OCI-LY7 (cell line): ENCODE measurements at regions not wholly inside any gene's neighbourhood (a gene's known extent, or its start where the extent isn't known, plus 50 kb on each side); places are given as distances from the start of the nearest gene placed in this dataset.

Experiments
- BruUV-seq: library from RNA; stranded (reverse); fragments of 400-500 nt; replicated peaks from 2 replicates; lab custom pipeline; 2021; lab: Mats Ljungman, UMichigan
- CTCF ChIA-PET: fragments of 300-600 bp; sonication (Branson Sonifier 250); formaldehyde crosslinking; loops from one replicate; lab custom pipeline; 2022; ENCODE audit warnings: antibody characterized with exemption; ENCODE audit not compliant: unreplicated experiment; lab: Charles Lee
- POLR2A ChIA-PET: fragments of 300-600 bp; sonication (Branson Sonifier 250); formaldehyde crosslinking; loops from one replicate; lab custom pipeline; 2022; ENCODE audit warnings: antibody characterized with exemption; lab: Charles Lee
- DNase-seq: peaks from one replicate; pipeline ENCODE4 v3.0.0-alpha.2; 2015; ENCODE audit warnings: low spot score
- H2AFZ ChIP-seq: fragments of 200-600 bp; sonication (generic), shearing (Covaris generic); 2 replicates; pipeline ENCODE4 v1.6.1; 2014; ENCODE audit warnings: mild to moderate bottlenecking, antibody characterized with exemption, low read length, moderate library complexity
- H3K27ac ChIP-seq: fragments of 200-600 bp; sonication (generic); 2 replicates; pipeline ENCODE4 v1.5.1; 2014; ENCODE audit warnings: mixed run types, low read depth, mild to moderate bottlenecking, moderate library complexity, low read length, inconsistent platforms; ENCODE audit not compliant: poor library complexity, severe bottlenecking
- H3K36me3 ChIP-seq: fragments of 200-600 bp; sonication (generic); 2 replicates; pipeline ENCODE4 v1.6.1; 2014; ENCODE audit warnings: mild to moderate bottlenecking, antibody characterized with exemption, low read length, moderate library complexity, mixed read lengths; ENCODE audit not compliant: insufficient read depth
- H3K4me1 ChIP-seq: fragments of 200-600 bp; sonication (generic); 2 replicates; pipeline ENCODE4 v1.5.1; 2014; ENCODE audit warnings: mild to moderate bottlenecking, low read length; ENCODE audit not compliant: insufficient read depth, poor library complexity, severe bottlenecking
- H3K4me2 ChIP-seq: fragments of 200-600 bp; sonication (generic); 2 replicates; pipeline ENCODE4 v1.6.1; 2014; ENCODE audit warnings: mild to moderate bottlenecking, low read length
- H3K4me3 ChIP-seq: fragments of 200-600 bp; sonication (generic); 2 replicates; pipeline ENCODE4 v1.5.1; 2014; ENCODE audit warnings: mild to moderate bottlenecking, low read depth, low read length; ENCODE audit not compliant: poor library complexity, severe bottlenecking
- H3K79me2 ChIP-seq: fragments of 200-600 bp; sonication (generic); 2 replicates; pipeline ENCODE4 v1.6.1; 2016; ENCODE audit warnings: low read depth, mild to moderate bottlenecking, low read length, moderate library complexity, mixed read lengths; ENCODE audit not compliant: insufficient read depth
- H3K9me2 ChIP-seq: fragments of 200-600 bp; sonication (generic); 2 replicates; pipeline ENCODE4 v1.6.1; 2016; ENCODE audit warnings: mild to moderate bottlenecking, low read length, mixed read lengths; ENCODE audit not compliant: insufficient read depth
- H3K9me3 ChIP-seq: fragments of 200-600 bp; sonication (generic); 2 replicates; pipeline ENCODE4 v1.6.1; 2014; ENCODE audit warnings: mild to moderate bottlenecking, mixed run types, low read length, mixed read lengths
- H4K20me1 ChIP-seq: fragments of 200-600 bp; sonication (generic); 2 replicates; pipeline ENCODE4 v1.6.1; 2014; ENCODE audit warnings: mild to moderate bottlenecking, antibody characterized with exemption, low read length, moderate library complexity, mixed read lengths; ENCODE audit not compliant: insufficient read depth
- CTCF ChIP-seq: fragments of 200-600 bp; sonication (generic); conservative IDR thresholded peaks from 2 replicates; pipeline ENCODE4 v1.5.1; 2014; ENCODE audit warnings: mild to moderate bottlenecking, antibody characterized with exemption, low read length, moderate library complexity, mixed read lengths
- EZH2phosphoT487 ChIP-seq: fragments of 200-600 bp; sonication (generic); IDR thresholded peaks from 2 replicates; pipeline ENCODE4 v1.6.1; 2018; ENCODE audit warnings: low read depth, borderline replicate concordance, mild to moderate bottlenecking, mixed run types, antibody characterized with exemption, low read length, moderate library complexity, mixed read lengths
- intact Hi-C: fragments of 100-400 bp; cut with micrococcal nuclease; formaldehyde crosslinking; loops from one replicate; pipeline ENCODE4 v1.10.0; 2022; ENCODE audit not compliant: unreplicated experiment

GRCh38 chr17:69864462-69864861 lies 210.6 kb upstream of the KCNJ16 start:
- no peak overlapping the region for H3K4me2 ChIP-seq

GRCh38 chr17:69869667-69870066 lies 205.4 kb upstream of the KCNJ16 start:
- POLR2A ChIA-PET, result interaction anchor here (0.6 to 1.7 kb wide), 2 partner anchors 10 to 450 kb away, joined by 4 to 8 read pairs; no protein-coding TSS in a partner anchor
- no peak overlapping the region for H3K4me3 ChIP-seq
- no peaks in the 10 kb centered on the region for H3K36me3 ChIP-seq
- intact Hi-C loops, result no loop called here
- H3K9me3 ChIP-seq, result no peaks in the 10 kb centered on the region
- TF ChIP-seq EZH2phosphoT487 (no peak), CTCF (no peak)
- CTCF ChIA-PET, result interaction anchor here (0.6 kb wide), 1 partner anchor 20 kb away, joined by 3 read pairs; no protein-coding TSS in a partner anchor
- BruUV-seq, result no TSS peak
- H3K27ac ChIP-seq, result no peak overlapping the region
- H4K20me1 ChIP-seq, result no peaks in the 10 kb centered on the region
- no peaks in the 10 kb centered on the region for H3K9me2 ChIP-seq
- no peaks in the 10 kb centered on the region for H3K4me1 ChIP-seq
- H3K4me2 ChIP-seq, result no peak overlapping the region
- no peak for DNase-seq
- no peak overlapping the region for H2AFZ ChIP-seq
- no peaks in the 10 kb centered on the region for H3K79me2 ChIP-seq

More at GRCh38 chr17:69864462-69864861, 210.6 kb upstream of the KCNJ16 start:
- intact Hi-C loops, result no loop called here
- no peaks in the 10 kb centered on the region for H4K20me1 ChIP-seq
- H3K4me3 ChIP-seq, result no peak overlapping the region
- TF ChIP-seq EZH2phosphoT487, result no peak
- no peak for TF ChIP-seq CTCF
- no peak overlapping the region for H3K27ac ChIP-seq
- no peaks in the 10 kb centered on the region for H3K9me2 ChIP-seq
- ChIA-PET CTCF (no interaction called here), POLR2A (interaction anchor here (0.5 to 0.7 kb wide), 2 partner anchors 13 to 342 kb away, joined by 3 read pairs; no protein-coding TSS in a partner anchor)
- H3K4me1 ChIP-seq, result no peaks in the 10 kb centered on the region
- no TSS peak for BruUV-seq
- no peak overlapping the region for H2AFZ ChIP-seq
- H3K9me3 ChIP-seq, result no peaks in the 10 kb centered on the region
- H3K79me2 ChIP-seq, result no peaks in the 10 kb centered on the region
- DNase-seq, result no peak
- H3K36me3 ChIP-seq, result no peaks in the 10 kb centered on the region

GRCh38 chr17:69870091-69870530 lies 204.9 kb upstream of the KCNJ16 start:
- Histone ChIP-seq H3K4me1 (no peaks in the 10 kb centered on the region), H3K9me2 (no peaks in the 10 kb centered on the region), H3K4me2 (no peak overlapping the region), H4K20me1 (no peaks in the 10 kb centered on the region), H3K4me3 (no peak overlapping the region), H3K79me2 (no peaks in the 10 kb centered on the region), H3K9me3 (no peaks in the 10 kb centered on the region), H2AFZ (no peak overlapping the region), H3K27ac (no peak overlapping the region), H3K36me3 (no peaks in the 10 kb centered on the region)
- CTCF ChIA-PET, result no interaction called here
- TF ChIP-seq CTCF (no peak), EZH2phosphoT487 (no peak)
- BruUV-seq, result no TSS peak
- intact Hi-C loops, result no loop called here
- peak; percentile 6 for DNase-seq
- POLR2A ChIA-PET, result interaction anchor here (0.6 to 1.7 kb wide), 6 partner anchors 11 to 450 kb away, joined by 3 to 8 read pairs (median 4); no protein-coding TSS in a partner anchor
